GM21528 (cell line): ENCODE measurements at regions not wholly inside any gene's neighbourhood (a gene's known extent, or its start where the extent isn't known, plus 50 kb on each side); places are given as distances from the start of the nearest gene placed in this dataset.

ENCODE experiments used
- ATAC-seq: cut with Tn5 transposase; IDR thresholded peaks from one replicate; pipeline ENCODE4 v1.9.1; 2021; ENCODE audit warnings: mild to moderate bottlenecking, moderate library complexity; ENCODE audit not compliant: unreplicated experiment, low FRiP score

DNA sequence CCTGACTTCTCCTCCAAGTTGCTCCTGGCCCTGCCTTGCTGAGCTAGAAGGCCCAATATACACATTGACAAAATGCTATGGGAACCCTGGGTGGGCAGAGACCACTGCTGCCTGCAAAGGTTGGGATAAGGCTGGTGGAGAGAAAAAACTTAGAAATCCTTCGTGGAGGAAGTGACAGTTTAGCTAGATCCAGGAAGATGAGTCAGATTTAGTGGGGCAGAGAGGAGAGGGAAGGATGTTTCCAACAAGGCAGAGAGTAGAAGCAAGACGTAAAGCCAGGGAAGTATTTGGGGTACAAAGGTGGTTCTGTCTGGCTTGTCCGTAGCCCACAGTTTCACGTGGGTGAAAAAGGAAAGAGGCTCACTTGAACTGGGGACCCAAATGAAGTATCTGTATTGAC lies 69.0 kb upstream of the CLMN start:
- ATAC-seq = no peak

DNA sequence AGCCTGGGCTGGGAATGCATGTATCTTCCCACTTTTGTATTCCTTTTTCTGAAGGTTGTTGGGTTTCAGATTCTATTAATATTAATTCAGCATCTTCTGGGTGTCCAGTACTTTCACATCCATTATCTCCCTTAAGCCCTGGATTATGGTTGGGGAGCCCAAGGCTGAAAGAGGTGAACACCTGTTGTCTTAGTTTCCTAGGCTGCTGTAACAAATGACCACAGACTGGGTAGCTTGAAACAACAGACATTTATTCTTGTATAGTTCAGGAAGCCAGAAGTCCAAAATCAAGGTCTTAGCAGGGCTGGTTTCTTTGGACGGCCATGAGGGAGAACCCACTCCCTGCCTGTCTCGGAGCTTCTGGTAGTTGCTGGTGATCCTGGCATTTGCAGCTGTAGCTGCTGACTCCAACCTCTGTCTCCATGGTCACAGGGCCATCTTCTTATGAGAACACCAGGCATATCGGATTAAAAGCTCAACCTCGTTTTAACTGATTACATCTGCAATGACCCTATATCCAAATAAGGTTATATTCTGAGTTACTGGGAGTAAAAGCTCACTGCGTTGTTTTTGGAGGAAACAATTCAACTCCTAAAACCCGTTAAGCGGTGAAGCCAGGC lies 68.2 kb upstream of the CLMN start:
- no peak for ATAC-seq

DNA sequence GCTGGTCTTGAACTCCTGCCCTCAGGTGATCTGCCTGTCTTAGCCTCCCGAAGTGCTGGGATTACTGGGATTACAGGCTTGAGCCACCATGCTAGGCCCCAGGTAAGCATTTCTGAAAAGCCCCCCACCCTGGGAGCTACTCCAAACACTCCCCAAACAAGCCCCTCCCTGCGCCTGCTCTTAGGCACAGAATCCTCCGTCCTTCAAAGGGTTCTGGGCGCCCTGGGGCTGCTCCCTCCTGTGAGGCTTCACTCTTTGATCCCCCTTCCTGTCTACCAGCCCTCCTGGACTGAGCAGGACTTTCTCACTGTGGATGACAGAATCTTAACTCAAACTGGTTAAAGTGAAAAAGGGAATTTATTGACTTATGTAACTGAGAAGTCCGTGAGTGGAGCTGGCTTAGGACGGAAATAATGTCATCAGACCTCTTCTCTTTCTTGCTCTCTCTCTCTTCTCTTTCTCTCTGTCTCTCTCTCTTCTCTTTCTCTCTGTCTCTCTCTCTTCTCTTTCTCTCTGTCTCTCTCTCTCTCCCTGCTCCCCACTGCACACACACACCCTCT lies 66.9 kb upstream of the CLMN start:
- ATAC-seq = no peak

DNA sequence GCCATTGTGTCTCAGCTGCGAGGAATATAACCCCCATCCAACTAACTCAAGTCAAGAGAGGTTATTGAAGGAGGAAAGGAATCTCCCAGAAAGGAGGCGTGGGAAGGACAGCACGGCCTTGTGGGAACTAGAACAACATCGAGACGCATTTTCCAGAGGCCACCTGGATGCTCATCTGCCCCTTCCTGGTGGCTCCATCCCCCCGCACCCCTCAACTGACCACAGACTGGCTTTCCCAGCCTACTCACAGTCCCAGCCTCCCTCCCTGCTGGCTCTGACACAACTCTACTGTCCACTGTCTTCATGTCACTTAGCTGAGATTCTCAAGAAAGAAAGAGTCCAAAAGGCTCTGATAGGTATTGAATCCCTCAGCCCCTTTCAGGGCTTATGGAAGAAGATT lies 66.0 kb upstream of the CLMN start:
- no peak for ATAC-seq

DNA sequence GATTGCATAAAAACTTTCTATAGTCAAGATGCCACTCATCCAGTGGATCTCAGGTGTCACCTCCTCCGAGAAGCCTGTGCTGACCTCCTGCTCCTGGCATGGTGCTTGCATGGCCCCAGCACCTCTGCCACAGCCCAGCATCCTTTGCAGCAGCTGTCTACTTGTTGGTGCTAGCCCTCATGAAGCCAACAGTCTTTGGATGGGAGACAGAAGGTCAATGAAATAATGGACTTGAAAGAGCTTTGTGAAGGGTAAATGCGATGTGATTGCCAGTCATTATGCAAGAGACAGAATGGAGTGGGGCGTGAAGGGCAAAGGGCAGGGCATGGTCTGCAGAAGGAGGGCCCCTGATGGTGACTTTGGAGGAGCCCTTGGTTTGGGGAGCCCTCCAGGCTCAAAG lies 63.0 kb upstream of the CLMN start:
- no peak for ATAC-seq

DNA sequence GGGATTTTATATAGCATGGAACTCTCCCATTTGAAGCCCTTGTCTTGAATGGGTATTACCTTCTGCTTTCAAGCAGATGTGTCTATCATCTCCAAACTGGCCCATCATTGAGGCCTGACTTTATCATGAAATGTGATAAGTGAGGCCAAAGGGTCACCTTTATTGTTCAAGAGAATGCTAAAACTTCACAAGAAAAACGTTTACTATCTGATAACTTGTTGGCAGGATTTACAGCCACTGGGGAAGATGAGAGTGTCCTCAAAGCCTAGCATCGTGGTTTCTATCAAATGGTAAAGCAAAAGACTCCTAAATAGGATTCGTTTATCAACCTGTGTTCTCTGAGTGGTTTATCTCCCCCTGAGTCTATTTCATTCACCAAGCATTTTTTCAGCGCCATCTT lies 62.0 kb upstream of the CLMN start:
- no peak for ATAC-seq

DNA sequence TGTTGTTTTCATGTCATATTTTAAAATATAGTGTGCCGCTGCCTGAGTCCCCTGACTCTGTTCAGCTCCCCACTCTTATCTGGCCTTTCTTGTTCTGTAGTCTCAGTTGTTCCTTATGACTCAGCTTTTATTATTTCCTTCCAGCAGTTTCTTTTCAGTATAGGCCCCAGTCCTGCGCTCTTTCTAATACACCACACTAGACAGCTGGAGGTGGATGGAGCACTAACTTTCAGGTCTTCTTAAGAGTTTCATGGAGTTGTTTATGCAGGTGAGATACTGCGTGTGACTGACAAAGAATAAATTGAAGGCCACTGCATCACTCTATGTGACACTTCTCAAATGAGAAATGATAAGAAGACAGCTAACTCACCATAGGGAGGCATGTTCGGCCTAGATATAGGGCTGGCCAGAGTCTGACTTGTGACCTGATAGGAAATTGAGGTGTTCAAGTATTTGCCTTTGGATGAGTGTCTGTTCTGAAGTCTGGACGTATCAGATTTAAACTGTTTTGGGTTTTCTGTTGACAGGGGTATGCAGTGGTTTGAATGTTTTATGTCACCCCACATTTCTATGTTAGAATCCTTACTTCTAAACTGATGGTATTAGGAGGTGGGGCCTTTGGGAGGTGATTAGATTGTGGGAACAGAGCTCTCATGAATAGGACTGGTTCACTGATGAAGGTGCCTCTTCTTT lies 60.8 kb upstream of the CLMN start:
- ATAC-seq = no peak

DNA sequence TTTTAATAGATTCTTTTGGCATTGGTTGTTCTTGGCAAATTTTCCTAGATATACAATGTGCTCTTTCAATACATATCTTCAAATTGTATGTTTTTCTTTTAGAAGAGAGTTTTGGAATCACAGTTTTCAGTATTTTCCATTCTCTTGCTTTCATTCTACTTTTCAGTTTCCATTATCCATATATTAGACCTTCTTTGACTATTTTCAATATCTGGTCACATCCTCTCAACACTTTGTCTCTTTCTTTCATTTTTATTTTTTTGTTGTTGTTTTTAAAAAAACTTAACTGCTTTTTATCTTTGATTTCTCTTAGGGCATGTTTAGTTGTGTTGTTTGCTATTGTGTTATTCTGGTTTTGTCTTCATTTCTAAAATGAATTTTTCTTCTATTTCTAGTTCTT lies 59.9 kb upstream of the CLMN start:
- no peak for ATAC-seq

DNA sequence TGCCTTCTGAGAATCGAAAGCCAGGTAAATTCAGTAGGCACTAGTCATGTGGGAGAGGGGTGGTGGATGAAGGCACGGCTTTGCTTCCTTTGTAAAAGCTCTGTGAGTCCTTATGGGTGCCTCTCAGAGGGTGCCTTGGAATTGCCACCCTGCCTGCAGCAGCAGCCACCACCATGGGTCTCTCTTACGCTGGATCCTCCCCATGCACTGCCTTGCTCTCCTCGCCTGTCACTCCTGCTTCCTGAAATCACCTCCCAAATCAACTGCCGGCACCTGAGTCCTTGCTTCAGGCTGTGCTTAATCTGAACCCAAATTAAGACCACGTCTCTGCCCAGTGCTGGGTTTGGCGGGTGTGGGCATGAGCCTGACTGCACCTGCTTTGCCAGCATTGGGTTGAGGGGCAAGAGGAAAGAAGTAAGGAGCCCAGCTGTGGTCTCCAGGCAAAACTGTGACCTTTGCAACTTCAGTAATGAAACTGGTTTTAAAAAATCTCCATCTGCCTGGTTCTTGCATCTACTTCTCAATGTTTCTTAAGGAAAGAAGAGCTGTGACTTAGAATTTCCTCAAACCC lies 55.9 kb upstream of the CLMN start:
- ATAC-seq = no peak

DNA sequence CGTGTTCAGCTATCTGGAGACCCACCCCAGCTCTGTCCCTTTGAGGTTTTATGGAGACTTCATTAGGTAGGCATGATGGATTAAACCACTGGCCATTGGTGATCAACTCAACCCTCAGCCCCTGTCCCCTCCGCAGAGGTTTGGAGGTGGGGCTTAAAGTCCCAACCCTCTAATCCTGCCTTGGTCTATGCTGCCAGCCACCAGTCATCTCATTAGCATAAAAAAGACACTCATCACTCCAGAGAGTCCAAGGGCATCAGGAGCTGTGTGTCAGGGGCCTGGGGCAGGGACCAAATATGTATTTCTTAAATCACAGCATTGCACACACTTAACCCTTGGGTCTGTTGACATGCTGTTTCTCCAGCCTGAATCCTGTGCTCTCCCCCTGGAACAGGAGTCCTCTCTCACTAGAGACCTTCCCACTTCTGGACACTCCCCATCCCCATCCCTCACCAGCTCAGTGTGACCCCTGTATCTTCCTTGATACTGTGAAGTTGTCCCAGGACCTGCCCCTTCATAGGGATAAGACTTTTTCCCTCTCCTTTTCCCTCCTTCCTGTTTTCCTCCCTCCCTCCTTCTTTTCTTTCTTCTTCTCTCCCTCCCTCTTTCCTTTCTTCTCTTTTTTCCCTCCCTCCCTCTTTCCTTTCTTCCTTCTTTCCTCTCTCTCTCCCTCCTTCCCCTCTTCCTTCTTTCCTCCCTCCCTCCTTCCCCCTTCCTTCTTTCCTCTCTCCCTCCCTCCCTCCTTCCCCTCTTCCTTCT lies 54.7 kb upstream of the CLMN start:
- ATAC-seq = no peak

DNA sequence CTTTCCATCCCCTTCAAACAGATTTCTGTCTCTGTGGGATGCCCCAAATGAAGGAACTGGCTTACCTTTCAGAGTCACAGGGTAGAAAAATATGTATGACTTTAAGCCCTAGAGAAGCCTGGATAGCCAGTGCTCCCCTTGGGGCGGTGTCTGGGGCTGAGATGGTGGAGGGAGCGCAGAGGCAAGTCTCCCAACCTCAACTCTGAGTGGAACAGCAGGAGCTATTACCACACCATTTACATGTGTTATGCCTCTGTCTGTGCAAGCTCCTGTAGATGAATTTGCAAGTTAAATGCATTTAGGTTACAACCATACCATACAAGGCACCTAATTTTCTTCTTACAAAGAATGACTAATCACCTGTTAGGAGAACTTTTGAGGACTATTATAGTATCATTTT lies 50.4 kb upstream of the CLMN start:
- no peak for ATAC-seq
